ENCODE measurements at regions not wholly inside any gene's neighbourhood (a gene's known extent, or its start where the extent isn't known, plus 50 kb on each side); places are given as distances from the start of the nearest gene placed in this dataset.

- no CpG with 5 or more reads among the region's 1 CpG for WGBS, 2 experiments
- H3K4me3 ChIP-seq (ENCODE audit: insufficient read depth, low read depth, low read length): no peak overlapping the region
- no peaks in the 10 kb centered on the region for H3K4me1 ChIP-seq (ENCODE audit: control insufficient read depth, insufficient read depth, low read length)
- H3K9me3 ChIP-seq (ENCODE audit: control insufficient read depth, low read length): no peaks in the 10 kb centered on the region
- H3K27ac ChIP-seq (ENCODE audit: insufficient read depth, low read depth, low read length, poor library complexity, severe bottlenecking): no peak overlapping the region
- no peaks in the 10 kb centered on the region for H3K27me3 ChIP-seq (ENCODE audit: control insufficient read depth, insufficient read depth, low read length, poor library complexity, severe bottlenecking)
- H3K36me3 ChIP-seq (ENCODE audit: control insufficient read depth, insufficient read depth, low read length): no peaks in the 10 kb centered on the region
Observed at GRCh38 chr6:81694855-81695254, 57.6 kb downstream of the TENT5A start.

DNA sequence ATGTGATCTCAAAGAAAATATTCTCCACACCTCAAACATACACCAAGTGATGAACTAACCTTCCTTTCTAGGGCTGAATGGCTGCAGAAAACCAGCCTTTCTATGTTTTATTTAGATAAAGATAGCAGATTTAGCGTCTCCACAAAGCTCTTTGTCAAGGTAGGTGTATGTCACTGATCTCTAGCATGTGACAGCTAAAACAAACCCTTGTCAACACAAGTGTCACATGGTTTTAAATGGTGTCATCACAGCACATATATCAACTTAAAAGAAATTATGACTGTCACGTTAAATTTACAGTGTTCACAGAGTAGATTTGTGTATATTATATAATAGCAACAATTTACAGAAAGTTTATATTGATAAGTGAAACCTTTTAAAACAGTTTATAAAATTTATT is 58.3 kb downstream of the TENT5A start:
- no peaks in the 10 kb centered on the region for H3K9me3 ChIP-seq (ENCODE audit: control insufficient read depth, low read length)

GRCh38 chr6:81693266-81693665 is 59.2 kb downstream of the TENT5A start:
- Histone ChIP-seq H3K27me3 (ENCODE audit: control insufficient read depth, insufficient read depth, low read length, poor library complexity, severe bottlenecking) (no peaks in the 10 kb centered on the region), H3K4me3 (ENCODE audit: insufficient read depth, low read depth, low read length) (no peak overlapping the region), H3K9me3 (ENCODE audit: control insufficient read depth, low read length) (no peaks in the 10 kb centered on the region), H3K36me3 (ENCODE audit: control insufficient read depth, insufficient read depth, low read length) (no peaks in the 10 kb centered on the region), H3K27ac (ENCODE audit: insufficient read depth, low read depth, low read length, poor library complexity, severe bottlenecking) (no peak overlapping the region), H3K4me1 (ENCODE audit: control insufficient read depth, insufficient read depth, low read length) (no peaks in the 10 kb centered on the region)
- 86 to 94% methylated on average over 4 of the region's 4 CpGs for WGBS, 2 experiments

More for the DNA sequence above, 58.3 kb downstream of the TENT5A start:
- H3K27me3 ChIP-seq (ENCODE audit: control insufficient read depth, insufficient read depth, low read length, poor library complexity, severe bottlenecking): no peaks in the 10 kb centered on the region
- H3K4me3 ChIP-seq (ENCODE audit: insufficient read depth, low read depth, low read length): no peak overlapping the region
- H3K36me3 ChIP-seq (ENCODE audit: control insufficient read depth, insufficient read depth, low read length): no peaks in the 10 kb centered on the region
- no peaks in the 10 kb centered on the region for H3K4me1 ChIP-seq (ENCODE audit: control insufficient read depth, insufficient read depth, low read length)
- WGBS, 2 experiments: 92 to 100% methylated on average over 1 of the region's 2 CpGs
- no peak overlapping the region for H3K27ac ChIP-seq (ENCODE audit: insufficient read depth, low read depth, low read length, poor library complexity, severe bottlenecking)

DNA sequence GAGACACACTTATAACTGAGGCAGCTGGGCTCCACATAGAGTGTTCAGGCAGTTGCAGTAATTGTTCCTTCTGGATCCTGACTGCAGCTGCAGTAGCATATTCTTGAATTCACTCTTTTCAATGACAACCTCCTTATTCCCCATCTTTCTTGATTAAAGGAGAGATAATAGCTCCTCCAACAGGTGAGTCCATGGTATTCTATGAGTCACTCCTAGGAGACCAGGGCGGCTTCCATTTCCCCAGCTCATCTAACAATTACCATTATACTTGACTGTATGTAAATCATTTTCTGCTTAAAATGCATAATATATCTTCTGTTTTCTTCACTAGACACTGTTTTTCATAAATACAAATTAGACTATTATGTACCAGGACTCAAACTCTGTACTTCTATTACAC is 62.4 kb downstream of the TENT5A start:
- Histone ChIP-seq H3K9me3 (ENCODE audit: control insufficient read depth, low read length) (no peaks in the 10 kb centered on the region), H3K27ac (ENCODE audit: insufficient read depth, low read depth, low read length, poor library complexity, severe bottlenecking) (no peak overlapping the region), H3K36me3 (ENCODE audit: control insufficient read depth, insufficient read depth, low read length) (no peaks in the 10 kb centered on the region), H3K4me3 (ENCODE audit: insufficient read depth, low read depth, low read length) (no peak overlapping the region), H3K27me3 (ENCODE audit: control insufficient read depth, insufficient read depth, low read length, poor library complexity, severe bottlenecking) (no peaks in the 10 kb centered on the region), H3K4me1 (ENCODE audit: control insufficient read depth, insufficient read depth, low read length) (no peaks in the 10 kb centered on the region)
- WGBS, 2 experiments: 100% methylated on average over 1 of the region's 1 CpG; no CpG with 5 or more reads in 1 of the 2 experiments

DNA sequence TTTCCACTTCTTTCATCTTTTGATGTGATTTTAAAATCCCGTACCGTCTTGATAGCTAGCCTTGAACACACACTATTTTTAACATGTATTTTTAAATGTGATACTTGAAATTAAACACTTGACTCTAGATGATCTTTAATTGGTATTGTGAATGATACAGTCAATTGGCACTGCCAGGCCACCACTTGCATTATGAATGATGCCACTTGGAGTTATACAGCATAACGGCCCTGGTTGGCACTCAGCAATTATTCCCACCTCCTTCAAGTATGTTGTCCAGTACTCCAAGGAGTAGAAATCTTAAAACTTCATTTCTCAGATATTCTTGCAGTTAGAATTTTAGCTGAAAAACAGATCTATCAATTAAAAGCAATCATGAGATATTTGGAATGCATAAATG is 62.9 kb downstream of the TENT5A start:
- H3K4me1 ChIP-seq (ENCODE audit: control insufficient read depth, insufficient read depth, low read length): no peaks in the 10 kb centered on the region
- H3K27me3 ChIP-seq (ENCODE audit: control insufficient read depth, insufficient read depth, low read length, poor library complexity, severe bottlenecking): no peaks in the 10 kb centered on the region
- WGBS, 2 experiments: 94 to 100% methylated on average over 2 to 3 of the region's 3 CpGs
- no peaks in the 10 kb centered on the region for H3K9me3 ChIP-seq (ENCODE audit: control insufficient read depth, low read length)
- H3K36me3 ChIP-seq (ENCODE audit: control insufficient read depth, insufficient read depth, low read length): no peaks in the 10 kb centered on the region
- no peak overlapping the region for H3K27ac ChIP-seq (ENCODE audit: insufficient read depth, low read depth, low read length, poor library complexity, severe bottlenecking)
- no peak overlapping the region for H3K4me3 ChIP-seq (ENCODE audit: insufficient read depth, low read depth, low read length)

DNA sequence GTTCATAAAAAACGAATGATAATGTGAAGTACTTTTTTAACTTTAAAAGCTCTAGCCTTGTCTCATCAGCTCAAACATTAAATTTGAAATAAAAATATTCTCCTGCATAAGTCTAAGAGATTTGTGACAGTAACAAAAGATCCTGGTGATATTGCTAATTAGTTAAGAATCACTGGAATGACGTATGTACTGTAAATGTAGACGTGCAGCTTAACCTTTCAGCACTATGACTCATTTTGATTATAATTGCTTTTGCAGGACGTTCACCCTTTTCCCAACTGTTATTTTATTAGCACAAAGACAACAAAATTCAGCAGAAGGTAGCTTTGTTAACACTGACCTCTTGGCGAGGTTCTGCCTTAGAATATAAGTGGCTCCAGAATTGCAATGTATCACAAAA is 68.6 kb downstream of the TENT5A start:
- H3K4me1 ChIP-seq (ENCODE audit: control insufficient read depth, insufficient read depth, low read length): no peaks in the 10 kb centered on the region
- no peaks in the 10 kb centered on the region for H3K36me3 ChIP-seq (ENCODE audit: control insufficient read depth, insufficient read depth, low read length)
- no peaks in the 10 kb centered on the region for H3K27me3 ChIP-seq (ENCODE audit: control insufficient read depth, insufficient read depth, low read length, poor library complexity, severe bottlenecking)
- H3K4me3 ChIP-seq (ENCODE audit: insufficient read depth, low read depth, low read length): no peak overlapping the region
- H3K9me3 ChIP-seq (ENCODE audit: control insufficient read depth, low read length): no peaks in the 10 kb centered on the region
- WGBS, 2 experiments: 88 to 95% methylated on average over 4 of the region's 5 CpGs
- H3K27ac ChIP-seq (ENCODE audit: insufficient read depth, low read depth, low read length, poor library complexity, severe bottlenecking): no peak overlapping the region

- Histone ChIP-seq H3K9me3 (ENCODE audit: control insufficient read depth, low read length) (no peaks in the 10 kb centered on the region), H3K4me3 (ENCODE audit: insufficient read depth, low read depth, low read length) (no peak overlapping the region), H3K27ac (ENCODE audit: insufficient read depth, low read depth, low read length, poor library complexity, severe bottlenecking) (no peak overlapping the region), H3K27me3 (ENCODE audit: control insufficient read depth, insufficient read depth, low read length, poor library complexity, severe bottlenecking) (no peaks in the 10 kb centered on the region), H3K36me3 (ENCODE audit: control insufficient read depth, insufficient read depth, low read length) (no peaks in the 10 kb centered on the region), H3K4me1 (ENCODE audit: control insufficient read depth, insufficient read depth, low read length) (no peaks in the 10 kb centered on the region)
- 94 to 95% methylated on average over 4 to 5 of the region's 5 CpGs for WGBS, 2 experiments
Observed at GRCh38 chr6:81682858-81683620, 69.4 kb downstream of the TENT5A start.

DNA sequence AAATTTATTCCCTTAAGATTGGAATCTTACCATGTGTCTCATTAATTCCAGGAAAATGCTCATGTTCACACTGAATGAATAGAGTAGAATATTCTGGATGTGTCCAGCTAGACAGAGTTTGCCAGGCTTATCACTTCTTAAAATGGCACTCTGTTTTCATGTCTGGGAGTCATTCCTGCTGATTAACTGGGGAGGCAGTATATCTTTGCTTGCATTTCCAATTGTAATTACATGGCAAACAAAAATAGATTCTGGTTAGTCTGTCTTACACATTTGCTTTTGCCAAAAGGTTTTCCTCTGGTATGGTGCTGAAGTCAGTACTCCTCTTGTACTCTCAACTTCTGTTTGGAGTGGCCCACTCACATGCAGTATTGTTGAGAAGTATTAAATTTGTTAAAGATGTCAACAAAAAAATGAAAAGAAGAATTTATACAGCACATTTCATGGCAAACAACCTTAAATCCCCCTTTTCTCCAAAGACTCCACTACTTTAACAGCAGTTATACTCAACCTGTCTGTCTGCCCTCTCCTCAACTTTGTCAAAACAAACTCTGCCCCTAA is 70.2 kb downstream of the TENT5A start:
- Histone ChIP-seq H3K27ac (ENCODE audit: insufficient read depth, low read depth, low read length, poor library complexity, severe bottlenecking) (no peak overlapping the region), H3K4me1 (ENCODE audit: control insufficient read depth, insufficient read depth, low read length) (no peaks in the 10 kb centered on the region), H3K36me3 (ENCODE audit: control insufficient read depth, insufficient read depth, low read length) (no peaks in the 10 kb centered on the region), H3K4me3 (ENCODE audit: insufficient read depth, low read depth, low read length) (no peak overlapping the region), H3K9me3 (ENCODE audit: control insufficient read depth, low read length) (no peaks in the 10 kb centered on the region), H3K27me3 (ENCODE audit: control insufficient read depth, insufficient read depth, low read length, poor library complexity, severe bottlenecking) (no peaks in the 10 kb centered on the region)

DNA sequence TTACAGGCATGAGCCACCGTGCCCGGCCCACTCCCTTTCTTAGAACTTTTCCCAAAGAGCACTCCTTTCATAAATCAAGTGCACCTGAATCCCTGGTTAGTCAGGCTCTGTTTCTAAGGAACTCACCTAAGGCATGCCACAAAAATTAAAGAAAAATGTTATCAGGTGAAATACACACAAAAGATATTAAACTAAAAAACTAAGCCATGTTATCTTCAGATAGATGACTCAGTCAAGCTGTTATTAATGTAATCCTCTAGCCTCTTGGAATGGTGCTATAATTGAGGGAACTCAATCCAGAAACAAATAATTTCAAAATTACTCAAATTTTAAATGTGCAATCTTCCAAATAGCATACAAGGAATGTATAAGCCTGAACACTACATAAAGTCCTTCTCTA is 83.0 kb downstream of the TENT5A start:
- H3K4me1 ChIP-seq (ENCODE audit: control insufficient read depth, insufficient read depth, low read length): no peaks in the 10 kb centered on the region
- H3K27me3 ChIP-seq (ENCODE audit: control insufficient read depth, insufficient read depth, low read length, poor library complexity, severe bottlenecking): no peaks in the 10 kb centered on the region

DNA sequence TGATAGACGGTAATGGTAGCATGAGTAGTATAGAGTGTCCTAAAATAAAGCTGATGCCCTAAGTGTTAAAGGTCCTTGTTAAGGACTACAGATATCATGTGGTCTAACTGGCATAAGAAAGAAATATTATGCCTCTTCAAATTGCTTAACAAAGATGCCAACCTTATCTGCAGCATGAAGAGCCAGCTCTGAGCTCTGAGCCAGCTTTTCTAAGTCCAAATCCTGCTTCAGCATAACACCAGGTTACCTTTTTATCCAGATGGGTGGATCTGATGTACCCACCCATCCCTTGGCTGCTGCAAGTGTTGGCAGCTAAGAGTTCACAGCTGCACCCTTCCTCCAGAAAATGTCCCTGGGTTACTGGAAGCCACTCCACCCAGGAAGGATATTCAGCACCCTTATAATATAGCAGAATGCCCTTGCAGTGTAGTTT is 83.8 kb downstream of the TENT5A start:
- no peak overlapping the region for H3K4me3 ChIP-seq (ENCODE audit: insufficient read depth, low read depth, low read length)
- no peaks in the 10 kb centered on the region for H3K9me3 ChIP-seq (ENCODE audit: control insufficient read depth, low read length)
- 92 to 97% methylated on average over 1 of the region's 1 CpG for WGBS, 2 experiments
- H3K27me3 ChIP-seq (ENCODE audit: control insufficient read depth, insufficient read depth, low read length, poor library complexity, severe bottlenecking): no peaks in the 10 kb centered on the region
- H3K4me1 ChIP-seq (ENCODE audit: control insufficient read depth, insufficient read depth, low read length): no peaks in the 10 kb centered on the region
- no peaks in the 10 kb centered on the region for H3K36me3 ChIP-seq (ENCODE audit: control insufficient read depth, insufficient read depth, low read length)
- no peak overlapping the region for H3K27ac ChIP-seq (ENCODE audit: insufficient read depth, low read depth, low read length, poor library complexity, severe bottlenecking)

More for the DNA sequence above, 83.0 kb downstream of the TENT5A start:
- Histone ChIP-seq H3K36me3 (ENCODE audit: control insufficient read depth, insufficient read depth, low read length) (no peaks in the 10 kb centered on the region), H3K4me3 (ENCODE audit: insufficient read depth, low read depth, low read length) (no peak overlapping the region), H3K9me3 (ENCODE audit: control insufficient read depth, low read length) (no peaks in the 10 kb centered on the region), H3K27ac (ENCODE audit: insufficient read depth, low read depth, low read length, poor library complexity, severe bottlenecking) (no peak overlapping the region)
- WGBS, 2 experiments: 92 to 98% methylated on average over 2 of the region's 2 CpGs
